HEK293 (cell line): ENCODE measurements at regions not wholly inside any gene's neighbourhood (a gene's known extent, or its start where the extent isn't known, plus 50 kb on each side); places are given as distances from the start of the nearest gene placed in this dataset.

ENCODE experiments used
- CTCF ChIA-PET: fragments of 350-600 bp; formaldehyde crosslinking; extraction: SDS; loops from one replicate; lab custom pipeline; 2021; ENCODE audit warnings: antibody characterized with exemption; lab: Yijun Ruan, JAX
- POLR2A ChIA-PET: fragments of 300-600 bp; formaldehyde crosslinking; extraction: SDS; loops from one replicate; lab custom pipeline; 2020; ENCODE audit warnings: antibody characterized with exemption, inconsistent platforms; lab: Yijun Ruan, JAX
- H3K27ac ChIP-seq: fragments of 200-500 bp; sonication (Bioruptor generic); 2 replicates; pipeline ENCODE4 v1.5.1; 2014; ENCODE audit warnings: low read depth, low read length, control low read depth, inconsistent platforms; ENCODE audit errors: extremely low read depth
- H3K36me3 ChIP-seq, 2 experiments: fragments of 200-500 bp in 1 of 2; sonication (Bioruptor generic) in 1 of 2; 1 replicate in 1 of 2; 2 replicates in 1 of 2; pipeline ENCODE4 v1.5.1; 2014 to 2017; ENCODE audit warnings: inconsistent platforms in 2 of 2, low read length in 2 of 2; ENCODE audit not compliant: control insufficient read depth in 2 of 2, insufficient read depth in 1 of 2
- H3K4me1 ChIP-seq: fragments of 200-500 bp; sonication (Bioruptor generic); 2 replicates; pipeline ENCODE4 v1.5.1; 2014; ENCODE audit warnings: mild to moderate bottlenecking, low read length, inconsistent platforms; ENCODE audit not compliant: control insufficient read depth, insufficient read depth
- H3K4me3 ChIP-seq: 2 replicates; pipeline ENCODE4 v1.5.1; 2011; ENCODE audit warnings: low read depth, mild to moderate bottlenecking, control low read depth, low read length, moderate library complexity
- H3K9me3 ChIP-seq: fragments of 200-500 bp; sonication (Bioruptor generic); 2 replicates; pipeline ENCODE4 v1.5.1; 2014; ENCODE audit warnings: low read depth, low read length, inconsistent platforms; ENCODE audit not compliant: control insufficient read depth, insufficient read depth
- CTCF ChIP-seq: fragments of 450-650 bp; formaldehyde crosslinking; IDR thresholded peaks from 2 replicates; pipeline ENCODE4 v1.5.1; 2016; ENCODE audit warnings: missing biosample characterization, missing genetic modification characterization
- INSM2 ChIP-seq: fragments of 450-650 bp; formaldehyde crosslinking; IDR thresholded peaks from 2 replicates; pipeline ENCODE4 v1.5.1; 2016; ENCODE audit warnings: missing biosample characterization, missing genetic modification characterization
- PRDM2 ChIP-seq: fragments of 450-650 bp; formaldehyde crosslinking; IDR thresholded peaks from 2 replicates; pipeline ENCODE4 v1.5.1; 2016; ENCODE audit warnings: missing biosample characterization, missing genetic modification characterization, borderline replicate concordance
- PRDM6 ChIP-seq: fragments of 450-650 bp; formaldehyde crosslinking; IDR thresholded peaks from 2 replicates; pipeline ENCODE4 v1.5.1; 2017; ENCODE audit warnings: missing biosample characterization, missing genetic modification characterization
- REST ChIP-seq: fragments of 450-650 bp; formaldehyde crosslinking; IDR thresholded peaks from 2 replicates; pipeline ENCODE4 v1.5.1; 2016; ENCODE audit warnings: missing biosample characterization, missing genetic modification characterization
- ZBTB48 ChIP-seq: fragments of 450-650 bp; formaldehyde crosslinking; IDR thresholded peaks from 2 replicates; pipeline ENCODE4 v1.5.1; 2016; ENCODE audit warnings: missing biosample characterization, missing genetic modification characterization
- ZFHX2 ChIP-seq: fragments of 450-650 bp; formaldehyde crosslinking; conservative IDR thresholded peaks from 2 replicates; pipeline ENCODE4 v1.5.1; 2016; ENCODE audit warnings: missing biosample characterization, missing genetic modification characterization
- ZNF114 ChIP-seq: fragments of 450-650 bp; formaldehyde crosslinking; IDR thresholded peaks from 2 replicates; pipeline ENCODE4 v1.5.0; 2017; ENCODE audit warnings: missing biosample characterization, missing genetic modification characterization
- ZNF211 ChIP-seq: fragments of 450-650 bp; formaldehyde crosslinking; IDR thresholded peaks from 2 replicates; pipeline ENCODE4 v1.5.1; 2016; ENCODE audit warnings: low read depth, missing biosample characterization, missing genetic modification characterization
- ZNF311 ChIP-seq: fragments of 450-650 bp; formaldehyde crosslinking; IDR thresholded peaks from 2 replicates; pipeline ENCODE4 v1.5.1; 2017; ENCODE audit warnings: missing biosample characterization, missing genetic modification characterization, borderline replicate concordance
- ZNF37A ChIP-seq: fragments of 450-650 bp; IDR thresholded peaks from 2 replicates; pipeline ENCODE4 v1.5.1; 2018; ENCODE audit warnings: missing biosample characterization, missing genetic modification characterization
- ZNF510 ChIP-seq: fragments of 450-650 bp; formaldehyde crosslinking; IDR thresholded peaks from 2 replicates; pipeline ENCODE4 v1.5.1; 2018; ENCODE audit warnings: mild to moderate bottlenecking, missing genetic modification characterization, missing biosample characterization; ENCODE audit not compliant: insufficient replicate concordance
- ZNF747 ChIP-seq: fragments of 450-650 bp; formaldehyde crosslinking; IDR thresholded peaks from 2 replicates; pipeline ENCODE4 v1.5.1; 2016; ENCODE audit warnings: missing biosample characterization, missing genetic modification characterization
- ZNF830 ChIP-seq: fragments of 450-650 bp; IDR thresholded peaks from 2 replicates; pipeline ENCODE4 v1.5.0; 2018; ENCODE audit warnings: missing biosample characterization, missing genetic modification characterization, low read depth, mild to moderate bottlenecking, moderate library complexity
- ZSCAN18 ChIP-seq: fragments of 450-650 bp; formaldehyde crosslinking; IDR thresholded peaks from 2 replicates; pipeline ENCODE4 v1.5.1; 2016; ENCODE audit warnings: missing biosample characterization, missing genetic modification characterization
- ZXDB ChIP-seq: fragments of 450-650 bp; formaldehyde crosslinking; IDR thresholded peaks from 2 replicates; pipeline ENCODE4 v1.5.1; 2016; ENCODE audit warnings: missing biosample characterization, missing genetic modification characterization

- no peak for TF ChIP-seq INSM2 (tag by site-specific recombination)
- TF ChIP-seq REST: no peak
- TF ChIP-seq ZSCAN18: no peak
- TF ChIP-seq ZNF830 (tag by site-specific recombination): no peak
- TF ChIP-seq ZNF114 (tag by site-specific recombination): no peak
- TF ChIP-seq ZNF510 (tag by site-specific recombination): no peak
- no peak for TF ChIP-seq ZBTB48 (tag by site-specific recombination)
- no peak for TF ChIP-seq PRDM6 (tag by site-specific recombination)
- TF ChIP-seq ZFHX2 (tag by site-specific recombination): no peak
These were observed 140.3 kb downstream of the ARL6IP6 start (continued) for GRCh38 chr2:152858594-152859265.

- POLR2A ChIA-PET: no interaction called here
- TF ChIP-seq ZNF747 (no peak), ZNF510 (tag by site-specific recombination) (no peak), PRDM2 (tag by site-specific recombination) (no peak), CTCF (tag by site-specific recombination) (no peak), ZNF311 (no peak), ZNF211 (tag by site-specific recombination) (no peak), ZXDB (tag by site-specific recombination) (no peak), ZNF37A (no peak)
- CTCF ChIA-PET: interaction anchor here (1.9 kb wide), 1 partner anchor 15 kb away, joined by 8 read pairs; no protein-coding TSS in a partner anchor
- H3K27ac ChIP-seq: no peak overlapping the region
- H3K4me1 ChIP-seq: no peaks in the 10 kb centered on the region
- H3K4me3 ChIP-seq: no peak overlapping the region
- no peaks in the 10 kb centered on the region for H3K9me3 ChIP-seq
- H3K36me3 ChIP-seq: no peaks in the 10 kb centered on the region
These were observed 128.5 kb downstream of the ARL6IP6 start for GRCh38 chr2:152846697-152847470.
